Left renal pelvis (tissue), 4 donors: ENCODE measurements at regions not wholly inside any gene's neighbourhood (a gene's known extent, or its start where the extent isn't known, plus 50 kb on each side); places are given as distances from the start of the nearest gene placed in this dataset.

Experiments
- DNase-seq, 4 donors: peaks; one replicate each; pipeline ENCODE4 v3.0.0-alpha.2; 2013; ENCODE audit warnings: low read depth in 4 of 4, low spot score in 3 of 4

GRCh38 chrX:155695419-155695818 is 82.7 kb upstream of the TMLHE start:
- no peak for DNase-seq

GRCh38 chrX:155694649-155695048 is 81.9 kb upstream of the TMLHE start:
- no peak for DNase-seq

- no peak for DNase-seq
These were observed 70.1 kb upstream of the TMLHE start for GRCh38 chrX:155682834-155683233.

DNA sequence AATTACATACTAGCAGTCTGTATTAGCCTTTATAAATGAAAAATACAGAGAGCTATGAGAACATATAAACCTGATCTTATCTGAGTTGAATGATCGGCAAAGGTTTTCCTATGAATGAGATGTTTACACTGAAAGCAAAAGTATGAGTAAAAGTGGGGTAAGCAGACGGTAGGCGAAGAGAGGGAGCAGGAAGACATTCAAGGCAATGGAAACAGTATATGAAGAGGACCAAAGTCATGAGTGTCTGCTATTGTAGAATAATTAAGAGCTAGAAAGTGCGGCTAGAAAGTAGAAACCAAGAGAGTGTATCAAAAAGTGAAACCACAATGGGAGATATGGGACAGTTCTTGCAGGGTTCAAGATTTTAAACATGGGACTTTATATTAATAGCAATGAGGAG is 67.0 kb upstream of the TMLHE start:
- no peak for DNase-seq

DNA sequence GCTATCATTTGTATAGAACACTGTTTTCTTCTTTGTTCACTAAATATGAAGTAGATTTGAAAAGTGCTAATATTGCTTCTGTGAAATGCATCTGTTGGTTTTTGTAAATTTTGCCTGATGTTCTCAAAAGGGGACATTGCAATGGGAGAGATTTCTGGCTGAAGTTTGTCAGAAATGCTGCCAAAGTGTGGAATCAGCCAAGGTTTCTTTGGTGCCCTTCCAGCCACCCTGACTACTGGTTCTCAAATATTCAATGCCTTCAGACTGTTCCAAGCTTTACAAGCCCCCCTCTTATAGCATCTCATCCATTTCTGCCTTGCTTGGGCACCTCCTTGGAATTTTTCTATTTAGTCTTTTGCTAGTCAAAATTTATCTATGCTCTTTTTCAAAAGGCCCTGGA is 60.6 kb upstream of the TMLHE start:
- no peak for DNase-seq

GRCh38 chrX:155666741-155667140 is 54.0 kb upstream of the TMLHE start:
- no peak for DNase-seq
